ENCODE measurements at regions not wholly inside any gene's neighbourhood (a gene's known extent, or its start where the extent isn't known, plus 50 kb on each side); places are given as distances from the start of the nearest gene placed in this dataset.

GRCh38 chr14:100664231-100664630 is 62.5 kb upstream of the DLK1 start:
- Histone ChIP-seq H3K4me3 (no peak overlapping the region), H3K9me3 (no peaks in the 10 kb centered on the region), H3K27ac (no peak overlapping the region), H3K36me3 (no peaks in the 10 kb centered on the region), H3K27me3 (replicated peaks; ENCODE audit: insufficient read depth) (no peaks in the 10 kb centered on the region), H3K4me1 (ENCODE audit: control insufficient read depth in 1 of 2, low read depth in 2 of 2) (no peaks in the 10 kb centered on the region)
- DNase-seq (ENCODE audit: low spot score), result no peak
- TF ChIP-seq, protein P1, sequence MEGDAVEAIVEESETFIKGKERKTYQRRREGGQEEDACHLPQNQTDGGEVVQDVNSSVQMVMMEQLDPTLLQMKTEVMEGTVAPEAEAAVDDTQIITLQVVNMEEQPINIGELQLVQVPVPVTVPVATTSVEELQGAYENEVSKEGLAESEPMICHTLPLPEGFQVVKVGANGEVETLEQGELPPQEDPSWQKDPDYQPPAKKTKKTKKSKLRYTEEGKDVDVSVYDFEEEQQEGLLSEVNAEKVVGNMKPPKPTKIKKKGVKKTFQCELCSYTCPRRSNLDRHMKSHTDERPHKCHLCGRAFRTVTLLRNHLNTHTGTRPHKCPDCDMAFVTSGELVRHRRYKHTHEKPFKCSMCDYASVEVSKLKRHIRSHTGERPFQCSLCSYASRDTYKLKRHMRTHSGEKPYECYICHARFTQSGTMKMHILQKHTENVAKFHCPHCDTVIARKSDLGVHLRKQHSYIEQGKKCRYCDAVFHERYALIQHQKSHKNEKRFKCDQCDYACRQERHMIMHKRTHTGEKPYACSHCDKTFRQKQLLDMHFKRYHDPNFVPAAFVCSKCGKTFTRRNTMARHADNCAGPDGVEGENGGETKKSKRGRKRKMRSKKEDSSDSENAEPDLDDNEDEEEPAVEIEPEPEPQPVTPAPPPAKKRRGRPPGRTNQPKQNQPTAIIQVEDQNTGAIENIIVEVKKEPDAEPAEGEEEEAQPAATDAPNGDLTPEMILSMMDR (IDR thresholded peaks at IDR 0.05), result no peak
- no peak for ATAC-seq (ENCODE audit: insufficient number of reproducible peaks, low FRiP score, low read depth)

DNA sequence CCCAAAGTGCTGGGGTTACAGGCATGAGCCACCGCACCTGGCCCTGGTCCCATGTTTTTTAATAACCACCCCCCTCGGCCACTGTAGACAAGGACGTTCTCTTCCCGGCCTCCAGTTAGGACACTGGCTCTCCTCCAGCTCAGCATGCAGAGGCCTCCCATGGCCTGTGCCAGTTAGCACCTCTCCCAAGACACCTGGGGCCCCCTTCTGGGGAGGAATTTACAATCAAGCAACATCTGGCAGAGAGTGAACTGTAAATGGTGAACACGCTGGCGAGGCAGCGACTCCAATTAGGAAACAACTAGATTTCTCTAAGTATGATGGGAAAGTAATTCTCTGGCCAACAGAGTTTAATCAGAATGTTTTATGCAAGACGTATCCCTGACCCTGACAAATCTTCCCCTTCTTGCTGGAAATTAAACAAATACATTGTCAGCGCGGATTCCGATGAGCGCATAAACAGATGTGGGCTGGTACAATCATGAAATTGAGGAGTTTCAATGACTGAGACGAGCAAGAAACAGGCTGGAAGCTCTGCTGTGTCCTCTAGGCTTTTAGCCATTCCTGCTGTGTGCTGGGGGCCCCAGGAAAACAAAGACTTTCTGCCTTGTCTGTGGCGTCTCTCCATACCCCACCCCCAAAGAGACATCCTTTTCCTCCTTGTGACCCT is 61.7 kb upstream of the DLK1 start:
- Histone ChIP-seq H3K36me3 (no peaks in the 10 kb centered on the region), H3K27me3 (replicated peaks; ENCODE audit: insufficient read depth) (no peaks in the 10 kb centered on the region), H3K4me1 (ENCODE audit: control insufficient read depth in 1 of 2, low read depth in 2 of 2) (no peaks in the 10 kb centered on the region), H3K4me3 (no peak overlapping the region), H3K9me3 (no peaks in the 10 kb centered on the region), H3K27ac (no peak overlapping the region)
- ATAC-seq (ENCODE audit: insufficient number of reproducible peaks, low FRiP score, low read depth) (no peak), DNase-seq (ENCODE audit: low spot score) (no peak)
- TF ChIP-seq, protein P1 (IDR thresholded peaks at IDR 0.05), result no peak

GRCh38 chr14:100665511-100666032 is 61.1 kb upstream of the DLK1 start:
- no peaks in the 10 kb centered on the region for H3K9me3 ChIP-seq
- no peak overlapping the region for H3K4me3 ChIP-seq
- H3K27me3 ChIP-seq (replicated peaks; ENCODE audit: insufficient read depth), result no peaks in the 10 kb centered on the region
- no peak overlapping the region for H3K27ac ChIP-seq
- DNase-seq (ENCODE audit: low spot score) (no peak), ATAC-seq (ENCODE audit: insufficient number of reproducible peaks, low FRiP score, low read depth) (no peak)
- no peaks in the 10 kb centered on the region for H3K4me1 ChIP-seq (ENCODE audit: control insufficient read depth in 1 of 2, low read depth in 2 of 2)
- TF ChIP-seq, protein P1 (IDR thresholded peaks at IDR 0.05), result no peak
- no peaks in the 10 kb centered on the region for H3K36me3 ChIP-seq

GRCh38 chr14:100666403-100666802 is 60.3 kb upstream of the DLK1 start:
- Histone ChIP-seq H3K27ac (no peak overlapping the region), H3K36me3 (no peaks in the 10 kb centered on the region), H3K27me3 (replicated peaks; ENCODE audit: insufficient read depth) (no peaks in the 10 kb centered on the region), H3K4me3 (no peak overlapping the region), H3K4me1 (ENCODE audit: control insufficient read depth in 1 of 2, low read depth in 2 of 2) (no peaks in the 10 kb centered on the region), H3K9me3 (no peaks in the 10 kb centered on the region)
- DNase-seq (ENCODE audit: low spot score), result no peak
- ATAC-seq (ENCODE audit: insufficient number of reproducible peaks, low FRiP score, low read depth), result no peak
- TF ChIP-seq, protein P1 (IDR thresholded peaks at IDR 0.05), result no peak

DNA sequence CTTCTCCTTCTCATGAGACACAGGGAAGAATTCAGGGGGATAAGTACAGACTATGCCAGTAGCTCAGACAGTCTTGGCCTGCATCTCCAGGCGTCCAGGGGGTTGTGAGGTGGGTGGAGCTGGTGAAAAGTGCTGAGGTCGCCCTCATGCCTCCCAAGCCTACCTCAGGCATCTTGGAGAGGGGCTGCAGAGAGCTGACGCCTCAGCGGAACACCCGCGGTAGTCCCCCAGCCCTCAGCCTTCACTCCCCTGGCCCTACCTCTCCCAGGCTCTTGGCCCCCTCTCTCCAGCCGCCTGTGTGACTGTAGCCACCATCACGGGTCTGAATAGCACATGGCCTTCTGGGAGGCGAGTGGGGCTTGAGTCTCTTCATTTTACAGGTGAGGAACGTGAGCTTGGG is 59.8 kb upstream of the DLK1 start:
- no peaks in the 10 kb centered on the region for H3K9me3 ChIP-seq
- no peaks in the 10 kb centered on the region for H3K36me3 ChIP-seq
- TF ChIP-seq, protein P1 (IDR thresholded peaks at IDR 0.05), result no peak
- H3K27ac ChIP-seq, result no peak overlapping the region
- H3K4me1 ChIP-seq (ENCODE audit: control insufficient read depth in 1 of 2, low read depth in 2 of 2), result no peaks in the 10 kb centered on the region
- H3K4me3 ChIP-seq, result no peak overlapping the region
- no peak for ATAC-seq (ENCODE audit: insufficient number of reproducible peaks, low FRiP score, low read depth)
- DNase-seq (ENCODE audit: low spot score), result no peak
- no peaks in the 10 kb centered on the region for H3K27me3 ChIP-seq (replicated peaks; ENCODE audit: insufficient read depth)

All from thoracic aorta (tissue), 2 donors.